ENCODE measurements at regions not wholly inside any gene's neighbourhood (a gene's known extent, or its start where the extent isn't known, plus 50 kb on each side); places are given as distances from the start of the nearest gene placed in this dataset.

DNA sequence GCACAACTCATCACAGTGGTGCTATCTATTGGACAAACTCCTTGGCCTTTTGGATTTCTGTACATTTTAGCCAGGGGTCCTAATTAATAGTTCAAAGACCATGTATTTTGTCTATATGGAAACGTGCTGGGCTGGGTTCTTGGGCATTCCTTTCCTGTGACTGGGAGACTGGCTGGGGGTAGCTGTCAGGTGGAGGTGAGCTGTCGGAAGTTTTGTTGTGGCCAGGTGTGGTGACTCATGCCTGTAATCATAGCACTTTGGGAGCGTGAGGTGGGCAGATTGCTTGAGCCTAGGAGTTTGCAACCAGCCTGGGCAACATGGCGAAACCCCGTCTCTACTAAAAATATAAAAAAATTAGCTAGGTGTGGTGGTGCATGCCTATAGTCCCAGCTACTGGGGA lies 392.4 kb downstream of the RPS6KC1 start:
- no peak for DNase-seq
- H3K4ac ChIP-seq (ENCODE audit: low read depth, low read length) = no peak overlapping the region
- dilution Hi-C loops (cut with HindIII; ENCODE audit: low sequenced_read_pairs, unreplicated experiment) = no loop called here

More for the DNA sequence above, 392.4 kb downstream of the RPS6KC1 start:
- BruUV-seq (replicated peaks) = no TSS peak
- H2BK120ac ChIP-seq (ENCODE audit: low read depth, low read length) = no peak overlapping the region
- no peak overlapping the region for H2BK5ac ChIP-seq (ENCODE audit: low read depth, low read length, poor library complexity, severe bottlenecking)
- H2BK15ac ChIP-seq (ENCODE audit: low read depth, low read length) = no peak overlapping the region
- no peak overlapping the region for H4K5ac ChIP-seq (ENCODE audit: low read depth, low read length)
- H3K23ac ChIP-seq (ENCODE audit: low read depth, low read length) = no peak overlapping the region
- no peak for TF ChIP-seq FOS (IDR thresholded peaks at IDR 0.05; ENCODE audit: low read depth, low read length)
- TF ChIP-seq MXI1 (IDR thresholded peaks at IDR 0.05; ENCODE audit: borderline replicate concordance, low read depth, low read length) = no peak
- TF ChIP-seq CHD1 (IDR thresholded peaks at IDR 0.05; ENCODE audit: low read depth, low read length) = no peak
- TF ChIP-seq MAFK (IDR thresholded peaks at IDR 0.05; ENCODE audit: low read depth, low read length) = no peak
- no peak for TF ChIP-seq SMC3 (IDR thresholded peaks at IDR 0.05; ENCODE audit: low read depth, low read length)
- no peak for TF ChIP-seq RFX5 (IDR thresholded peaks at IDR 0.05; ENCODE audit: low read depth, low read length)
- TF ChIP-seq, protein P1, sequence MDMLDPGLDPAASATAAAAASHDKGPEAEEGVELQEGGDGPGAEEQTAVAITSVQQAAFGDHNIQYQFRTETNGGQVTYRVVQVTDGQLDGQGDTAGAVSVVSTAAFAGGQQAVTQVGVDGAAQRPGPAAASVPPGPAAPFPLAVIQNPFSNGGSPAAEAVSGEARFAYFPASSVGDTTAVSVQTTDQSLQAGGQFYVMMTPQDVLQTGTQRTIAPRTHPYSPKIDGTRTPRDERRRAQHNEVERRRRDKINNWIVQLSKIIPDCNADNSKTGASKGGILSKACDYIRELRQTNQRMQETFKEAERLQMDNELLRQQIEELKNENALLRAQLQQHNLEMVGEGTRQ (IDR thresholded peaks at IDR 0.05; ENCODE audit: low read depth, low read length) = no peak
- no peak for TF ChIP-seq RAD21 (IDR thresholded peaks at IDR 0.05; ENCODE audit: low read length)
- TF ChIP-seq CEBPB (IDR thresholded peaks at IDR 0.05; ENCODE audit: low read depth, low read length) = no peak
- TF ChIP-seq NFE2L2 (IDR thresholded peaks at IDR 0.05; ENCODE audit: low read depth, low read length) = no peak
- TF ChIP-seq, protein P2, sequence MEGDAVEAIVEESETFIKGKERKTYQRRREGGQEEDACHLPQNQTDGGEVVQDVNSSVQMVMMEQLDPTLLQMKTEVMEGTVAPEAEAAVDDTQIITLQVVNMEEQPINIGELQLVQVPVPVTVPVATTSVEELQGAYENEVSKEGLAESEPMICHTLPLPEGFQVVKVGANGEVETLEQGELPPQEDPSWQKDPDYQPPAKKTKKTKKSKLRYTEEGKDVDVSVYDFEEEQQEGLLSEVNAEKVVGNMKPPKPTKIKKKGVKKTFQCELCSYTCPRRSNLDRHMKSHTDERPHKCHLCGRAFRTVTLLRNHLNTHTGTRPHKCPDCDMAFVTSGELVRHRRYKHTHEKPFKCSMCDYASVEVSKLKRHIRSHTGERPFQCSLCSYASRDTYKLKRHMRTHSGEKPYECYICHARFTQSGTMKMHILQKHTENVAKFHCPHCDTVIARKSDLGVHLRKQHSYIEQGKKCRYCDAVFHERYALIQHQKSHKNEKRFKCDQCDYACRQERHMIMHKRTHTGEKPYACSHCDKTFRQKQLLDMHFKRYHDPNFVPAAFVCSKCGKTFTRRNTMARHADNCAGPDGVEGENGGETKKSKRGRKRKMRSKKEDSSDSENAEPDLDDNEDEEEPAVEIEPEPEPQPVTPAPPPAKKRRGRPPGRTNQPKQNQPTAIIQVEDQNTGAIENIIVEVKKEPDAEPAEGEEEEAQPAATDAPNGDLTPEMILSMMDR (conservative IDR thresholded peaks at IDR 0.05; ENCODE audit: low read depth, low read length) = no peak
- no peak for TF ChIP-seq MAZ (IDR thresholded peaks at IDR 0.05; ENCODE audit: borderline replicate concordance, low read depth, low read length)
- POLR2A ChIA-PET (ENCODE audit: unreplicated experiment) = no interaction called here
- ATAC-seq (ENCODE audit: low read depth) = no peak
- H3K79me1 ChIP-seq (ENCODE audit: low read depth in 1 of 2, low read length in 2 of 2) = no peaks in the 10 kb centered on the region
- H2AFZ ChIP-seq (replicated peaks; ENCODE audit: low read length, poor library complexity) = no peak overlapping the region
- 75% methylated on average over 2 of the region's 5 CpGs; no CpG with 5 or more reads in 1 of the 2 experiments for WGBS, 2 experiments (ENCODE audit: extremely low coverage in 2 of 2, insufficient read length in 1 of 2)
- H3K27me3 ChIP-seq (ENCODE audit: control insufficient read depth, insufficient read depth, low read length) = no peaks in the 10 kb centered on the region
- H3K18ac ChIP-seq (ENCODE audit: low read depth, low read length) = no peak overlapping the region
- H2BK20ac ChIP-seq (ENCODE audit: low read depth, low read length) = no peak overlapping the region
- H3K4me3 ChIP-seq (ENCODE audit: insufficient read depth, low read depth, low read length) = no peak overlapping the region
- H3K56ac ChIP-seq (ENCODE audit: extremely low read depth, insufficient read depth, low read length) = no peak overlapping the region
- H3K4me1 ChIP-seq (ENCODE audit: control insufficient read depth, insufficient read depth, low read length) = no peaks in the 10 kb centered on the region
- no peaks in the 10 kb centered on the region for H3K9me1 ChIP-seq (ENCODE audit: insufficient read depth, low read length)
- H4K91ac ChIP-seq (ENCODE audit: insufficient read depth, low read depth, low read length) = no peak overlapping the region
- no peak overlapping the region for H4K8ac ChIP-seq (ENCODE audit: low read depth in 2 of 2, low read length in 2 of 2)
- no peak overlapping the region for H2AK9ac ChIP-seq (replicated peaks; ENCODE audit: low read depth, low read length, poor library complexity)
- H3K9me3 ChIP-seq (ENCODE audit: control insufficient read depth, insufficient read depth, low read length) = no peaks in the 10 kb centered on the region; the same call in none of the 2 replicates
- H2AK5ac ChIP-seq (ENCODE audit: low read depth, low read length) = no peak overlapping the region
- H3K27ac ChIP-seq (ENCODE audit: insufficient read depth, low read length) = no peak overlapping the region
- in situ Hi-C loops (cut with MboI; ENCODE audit: low sequenced_read_pairs) (no loop called here), intact Hi-C loops (cut with micrococcal nuclease) (no loop called here)
- no peaks in the 10 kb centered on the region for H3K36me3 ChIP-seq (ENCODE audit: control insufficient read depth, insufficient read depth, low read length)
- CTCF ChIA-PET = no interaction called here
- H3K4me2 ChIP-seq (ENCODE audit: low read depth, low read length) = no peak overlapping the region
- H4K20me1 ChIP-seq (ENCODE audit: insufficient read depth, low read length) = no peaks in the 10 kb centered on the region
- no peak overlapping the region for H3K9ac ChIP-seq (ENCODE audit: low read depth, low read length)
- H3K14ac ChIP-seq (replicated peaks; ENCODE audit: low read depth, low read length) = no peak overlapping the region

Measured in IMR-90 (cell line).